K562 (cell line): ENCODE measurements at regions not wholly inside any gene's neighbourhood (a gene's known extent, or its start where the extent isn't known, plus 50 kb on each side); places are given as distances from the start of the nearest gene placed in this dataset.

Experiments used
- ATAC-seq: fragments of 200-7000 bp; cut with Tn5 transposase; 3 replicates; pipeline ENCODE4 v1.9.1; 2020; ENCODE audit warnings: moderate library complexity
- BruUV-seq: library from RNA; stranded (reverse); fragments of 400-500 nt; replicated peaks from 2 replicates; lab custom pipeline; 2021; lab: Mats Ljungman, UMichigan
- CTCF ChIA-PET: fragments of 300-600 bp; formaldehyde crosslinking; extraction: SDS; loops from one replicate; lab custom pipeline; 2021; ENCODE audit warnings: low intra/inter-chr PET ratio; lab: Yijun Ruan, JAX
- POLR2A ChIA-PET: fragments of 300-600, 350-650 bp; sonication (Branson Sonifier 250); formaldehyde crosslinking; extraction: SDS; loops from one replicate; lab custom pipeline; 2021; ENCODE audit warnings: antibody characterized with exemption, inconsistent platforms; lab: Yijun Ruan, JAX
- DNase-seq, 4 experiments: peaks; one replicate each; pipeline versions ENCODE4 v3.0.0 to v3.0.0-alpha.2; 2011 to 2018; ENCODE audit warnings: low spot score in 3 of 4, mixed read lengths in 3 of 4; ENCODE audit errors: extremely low read depth in 1 of 4
- FAIRE-seq: peaks from 2 replicates; lab custom pipeline; 2011; peaks lifted over from hg19 to GRCh38; lab: Jason Lieb, UNC
- H2AFZ ChIP-seq: 2 replicates; pipeline ENCODE4 v1.6.0; 2011; ENCODE audit warnings: low read depth, low read length, control low read depth, inconsistent platforms
- H3K27ac ChIP-seq: fragments of 200-600 bp; 3 replicates; pipeline ENCODE4 v1.8.0; 2011; ENCODE audit warnings: low read depth, mild to moderate bottlenecking, control low read depth, inconsistent platforms, low read length, moderate library complexity, mixed read lengths; ENCODE audit errors: extremely low read depth
- H3K27me3 ChIP-seq, 2 experiments: fragments of 300-600 bp in 1 of 2; 2 replicates in 1 of 2; 3 replicates in 1 of 2; pipeline versions ENCODE4 v1.6.0 to v1.8.0; 2011; ENCODE audit warnings: inconsistent platforms in 2 of 2, low read length in 2 of 2, mild to moderate bottlenecking in 1 of 2, mixed read lengths in 1 of 2, moderate library complexity in 1 of 2; ENCODE audit not compliant: control insufficient read depth in 2 of 2, insufficient read depth in 2 of 2
- H3K36me3 ChIP-seq: fragments of 300-600 bp; 3 replicates; pipeline ENCODE4 v1.8.0; 2011; ENCODE audit warnings: mild to moderate bottlenecking, low read length, inconsistent platforms; ENCODE audit not compliant: control insufficient read depth, insufficient read depth
- H3K4me1 ChIP-seq, 2 experiments: fragments of 200-600 bp in 1 of 2; replicated peaks in 1 of 2; 2 replicates in 1 of 2; 3 replicates in 1 of 2; pipeline versions ENCODE4 v1.5.1 to v1.8.0; 2011; ENCODE audit warnings: inconsistent platforms in 2 of 2, low read length in 2 of 2, mild to moderate bottlenecking in 1 of 2, mixed read lengths in 1 of 2, moderate library complexity in 1 of 2; ENCODE audit not compliant: control insufficient read depth in 2 of 2, insufficient read depth in 2 of 2
- H3K4me2 ChIP-seq: 2 replicates; pipeline ENCODE4 v1.6.1; 2011; ENCODE audit warnings: low read length, control low read depth, inconsistent platforms, mixed read lengths; ENCODE audit not compliant: insufficient read depth
- H3K4me3 ChIP-seq: fragments of 200-600 bp; sonication (generic), shearing (Covaris generic); 2 replicates; pipeline ENCODE4 v1.5.1; 2016; ENCODE audit warnings: control low read depth, inconsistent platforms
- H3K79me2 ChIP-seq: fragments of 200-600 bp; 3 replicates; pipeline ENCODE4 v1.8.0; 2011; ENCODE audit warnings: low read length, inconsistent platforms; ENCODE audit not compliant: control insufficient read depth, insufficient read depth
- H3K9ac ChIP-seq, 2 experiments: 2 replicates each; pipeline versions ENCODE4 v1.6.0 to v1.6.1; 2011; ENCODE audit warnings: low read depth in 2 of 2, low read length in 2 of 2, control low read depth in 1 of 2, inconsistent platforms in 1 of 2, mild to moderate bottlenecking in 1 of 2, mixed read lengths in 1 of 2; ENCODE audit not compliant: insufficient read depth in 1 of 2
- H3K9me1 ChIP-seq: one replicate; pipeline ENCODE4 v1.6.0; 2011; ENCODE audit warnings: inconsistent platforms, mild to moderate bottlenecking, low read length, moderate library complexity; ENCODE audit not compliant: control insufficient read depth, insufficient read depth
- H3K9me3 ChIP-seq: replicated peaks from 2 replicates; pipeline ENCODE4 v1.5.1; 2011; ENCODE audit warnings: low read depth, low read length, inconsistent platforms; ENCODE audit not compliant: control insufficient read depth, insufficient read depth
- H4K20me1 ChIP-seq: replicated peaks from 2 replicates; pipeline ENCODE4 v1.6.1; 2011; ENCODE audit warnings: low read length, inconsistent platforms, mixed read lengths; ENCODE audit not compliant: control insufficient read depth, insufficient read depth
- HMGN3 ChIP-seq: IDR thresholded peaks from 2 replicates; pipeline ENCODE4 v1.6.1; 2011; ENCODE audit warnings: borderline replicate concordance, low read depth, mild to moderate bottlenecking, mixed read lengths, low read length; ENCODE audit not compliant: insufficient read length; ENCODE audit errors: extremely low read depth
- ILF3 ChIP-seq: fragments of 450-650 bp; IDR thresholded peaks from 2 replicates; pipeline ENCODE4 v1.6.1; 2018; ENCODE audit warnings: antibody characterized with exemption, mild to moderate bottlenecking, moderate library complexity, borderline replicate concordance
- MAFG ChIP-seq: fragments of 450-650 bp; conservative IDR thresholded peaks from 2 replicates; pipeline ENCODE4 v1.6.1; 2016; ENCODE audit warnings: missing genetic modification characterization, missing compliant biosample characterization
- PHF8 ChIP-seq: fragments of 200-600 bp; sonication (generic); IDR thresholded peaks from 2 replicates; pipeline ENCODE4 v1.6.1; 2012; ENCODE audit warnings: mixed run types, mild to moderate bottlenecking, inconsistent platforms, low read length, moderate library complexity, borderline replicate concordance
- SRF ChIP-seq, 2 experiments: fragments of 250-450, 450-650 bp in 1 of 2; sonication (Bioruptor Pico) in 1 of 2; sonication (generic) in 1 of 2; formaldehyde crosslinking; IDR thresholded peaks; 2 replicates each; pipeline versions ENCODE4 v1.5.0 to v1.5.1; 2020 to 2022; ENCODE audit warnings: mild to moderate bottlenecking in 1 of 2, missing genetic modification reagents in 1 of 2
- TCFL5 ChIP-seq: fragments of 250-450 bp; sonication (Bioruptor Pico); conservative IDR thresholded peaks from 2 replicates; pipeline ENCODE4 v1.6.1; 2021; ENCODE audit warnings: mild to moderate bottlenecking, moderate library complexity, matching md5 sums
- WGBS: fragments of 100-300 bp; shearing (Covaris generic); methylation state at CpG from one replicate; pipeline ENCODE4 v1.1.6; 2016; ENCODE audit warnings: low coverage, mixed read lengths; ENCODE audit not compliant: insufficient coverage; ENCODE audit errors: missing lambda C conversion rate; 5-methylcytosine and 5-hydroxymethylcytosine counted together
- in situ Hi-C: fragments of 300-500 bp; cut with MboI; formaldehyde crosslinking; loops from 4 replicates; pipeline ENCODE4 v1.15.0; 2018; ENCODE audit warnings: inconsistent platforms, mixed read lengths
- intact Hi-C: fragments of 100-400 bp; cut with micrococcal nuclease; formaldehyde crosslinking; loops from 2 replicates; pipeline ENCODE4 v1.14.2; 2022

GRCh38 chr16:25575363-25575762 lies 116.4 kb upstream of the HS3ST4 start:
- H3K27me3 ChIP-seq: peaks cover 16 to 24% of the 10 kb centered on the region in 2 experiments; a peak in 4 of 5 replicates
- H3K4me3 ChIP-seq: no peak overlapping the region
- ChIA-PET CTCF (no interaction called here), POLR2A (interaction anchor here (0.7 to 1.2 kb wide), 2 partner anchors 59 to 1039 kb away, joined by 3 read pairs; no protein-coding TSS in a partner anchor)
- intact Hi-C loops (no loop called here), in situ Hi-C loops (no loop called here)
- TF ChIP-seq PHF8 (no peak), MAFG (tag) (no peak), TCFL5 (CRISPR knock-in tag) (no peak), HMGN3 (no peak)
- H4K20me1 ChIP-seq: no peaks in the 10 kb centered on the region
- DNase-seq: no peak
- no TSS peak for BruUV-seq
- FAIRE-seq: no peak
- no peak for ATAC-seq
- H3K9me1 ChIP-seq: no peaks in the 10 kb centered on the region
- no peak overlapping the region for H3K4me2 ChIP-seq
- H2AFZ ChIP-seq: no peak overlapping the region
- no peaks in the 10 kb centered on the region for H3K4me1 ChIP-seq
- 3% methylated on average over 5 of the region's 5 CpGs for WGBS
- no peaks in the 10 kb centered on the region for H3K36me3 ChIP-seq
- no peak overlapping the region for H3K9ac ChIP-seq
- no peak overlapping the region for H3K27ac ChIP-seq
- no peaks in the 10 kb centered on the region for H3K79me2 ChIP-seq
- no peaks in the 10 kb centered on the region for H3K9me3 ChIP-seq

DNA sequence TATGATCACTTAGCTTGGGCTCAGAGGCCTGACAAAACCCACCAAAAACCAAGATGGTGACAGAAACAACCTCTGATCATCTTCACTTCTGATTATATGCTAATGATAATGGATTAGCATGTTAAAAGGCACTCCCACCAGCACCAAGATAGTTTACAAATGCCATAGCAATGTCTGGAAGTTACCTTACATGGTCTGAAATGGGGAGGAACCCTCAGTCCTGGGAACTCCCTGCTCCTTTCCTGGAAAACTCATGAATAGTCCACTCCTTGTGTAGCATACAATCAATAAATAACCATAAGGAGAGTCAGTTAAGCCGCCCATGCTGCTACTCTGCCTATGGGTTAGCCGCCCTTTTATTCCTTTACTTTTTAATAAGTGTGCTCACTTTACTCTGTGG lies 120.0 kb upstream of the HS3ST4 start:
- no peak for FAIRE-seq

More for the DNA sequence above, 120.0 kb upstream of the HS3ST4 start:
- BruUV-seq: no TSS peak
- Histone ChIP-seq H3K9ac (no peak overlapping the region), H3K4me1 (no peaks in the 10 kb centered on the region), H3K27me3 (peaks cover 6 to 13% of the 10 kb centered on the region in 2 experiments; a peak in 4 of 5 replicates), H3K9me3 (no peaks in the 10 kb centered on the region), H2AFZ (no peak overlapping the region), H3K4me2 (no peak overlapping the region), H3K79me2 (no peaks in the 10 kb centered on the region), H3K27ac (no peak overlapping the region), H4K20me1 (no peaks in the 10 kb centered on the region), H3K4me3 (no peak overlapping the region), H3K36me3 (no peaks in the 10 kb centered on the region), H3K9me1 (no peaks in the 10 kb centered on the region)
- WGBS: 0% methylated on average over 2 of the region's 2 CpGs
- intact Hi-C loops (no loop called here), in situ Hi-C loops (no loop called here)
- TF ChIP-seq ILF3: no peak
- TF ChIP-seq SRF (CRISPR knock-in tag; IDR thresholded peaks at IDR 0.05): peak in 1 of 2 experiments; percentile 64; a peak in 1 of 4 replicates
- CTCF ChIA-PET: no interaction called here
- DNase-seq (no peak), ATAC-seq (no peak)
- POLR2A ChIA-PET: interaction anchor here (0.5 kb wide), 1 partner anchor 15 kb away, joined by 3 read pairs; no protein-coding TSS in a partner anchor
